ENCODE measurements at regions not wholly inside any gene's neighbourhood (a gene's known extent, or its start where the extent isn't known, plus 50 kb on each side); places are given as distances from the start of the nearest gene placed in this dataset.

DNA sequence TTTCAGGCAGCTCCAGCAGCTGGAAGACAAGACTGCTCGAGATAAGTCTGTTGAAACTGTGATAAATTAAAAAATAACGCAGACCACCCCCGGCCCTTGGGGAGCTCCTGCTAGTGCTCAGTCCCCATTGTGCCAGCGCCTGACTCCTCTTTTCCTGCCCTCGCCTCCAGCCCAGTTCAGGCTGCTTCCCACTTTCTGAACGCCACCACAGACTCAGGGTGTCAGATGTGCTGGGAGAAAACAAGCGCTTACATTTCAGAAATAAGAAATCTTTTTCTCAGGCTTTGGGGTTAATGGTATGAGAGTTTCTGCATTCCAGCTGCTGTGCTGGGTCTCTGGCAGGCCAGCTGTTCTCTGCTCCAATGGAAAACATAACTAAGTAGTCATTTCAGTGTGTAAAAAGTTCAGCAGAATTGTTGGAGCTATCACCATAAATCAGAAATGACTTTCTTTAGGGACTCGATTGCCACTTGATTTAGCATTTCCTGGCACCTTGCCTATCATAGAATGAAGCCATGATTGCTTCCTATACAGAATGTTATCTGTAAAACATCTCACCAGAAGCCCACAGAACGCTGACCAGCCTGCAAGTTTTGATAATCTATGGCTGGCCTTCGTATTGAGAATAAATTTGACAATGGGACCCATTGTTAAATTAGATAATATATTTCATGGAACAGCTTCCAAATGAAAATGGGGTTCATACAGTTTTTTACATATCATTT, 257.0 kb upstream of the ZNF32 start:
- Histone ChIP-seq H3K4me1 (peaks cover 0 to 20% (median 3%) of the 10 kb centered on the region in 4 donors), H3K27ac (peak overlapping the region; percentile 45 to 63 (median 60)), H3K9me3 (no peaks in the 10 kb centered on the region), H3K27me3 (no peaks in the 10 kb centered on the region), H3K4me3 (no peak overlapping the region), H3K36me3 (no peaks in the 10 kb centered on the region)
- 24 to 50% methylated on average over 4 to 10 of the region's 10 CpGs for WGBS, 2 donors (ENCODE audit: low coverage in 1 of 2)
- DNase-seq = no peak
- intact Hi-C loops (cut with DNase I; ENCODE audit: low total_unique reads) = no loop called here
- in situ Hi-C loops (cut with MboI; ENCODE audit: low pct_ligation_motif_present in 1 of 4, low pct_unique_long_range_greater_than_20kb in 1 of 4, low sequenced_read_pairs in 3 of 4) = no loop called here
- no peak for TF ChIP-seq POLR2A (IDR thresholded peaks at IDR 0.05)

DNA sequence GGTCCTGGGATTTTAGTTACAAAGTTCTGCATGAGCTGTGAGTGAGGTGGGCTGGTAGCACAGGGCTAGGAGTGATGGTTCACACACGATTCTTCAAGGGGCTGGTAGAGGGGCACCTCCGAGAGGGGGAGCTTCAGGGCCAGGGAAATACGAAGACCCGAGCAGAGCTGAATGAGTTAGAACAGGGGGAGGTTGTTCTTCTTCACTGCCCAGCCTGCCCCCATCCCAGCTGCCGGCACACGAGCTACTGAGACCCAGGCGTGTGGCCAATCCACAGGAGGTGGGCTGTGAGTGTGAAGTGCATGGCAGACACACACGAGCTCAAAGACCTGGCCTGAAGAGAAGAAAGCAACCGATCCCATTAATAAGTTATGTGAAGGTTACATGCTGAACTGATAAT, 256.2 kb upstream of the ZNF32 start:
- Histone ChIP-seq H3K27me3 (no peaks in the 10 kb centered on the region), H3K36me3 (no peaks in the 10 kb centered on the region), H3K9me3 (no peaks in the 10 kb centered on the region), H3K27ac (peak overlapping the region in 2 of 4 donors; percentile 2 to 14), H3K4me1 (peaks cover 0 to 15% (median 3%) of the 10 kb centered on the region in 4 donors), H3K4me3 (no peak overlapping the region)
- no peak for DNase-seq
- intact Hi-C loops (cut with DNase I; ENCODE audit: low total_unique reads) = no loop called here
- in situ Hi-C loops (cut with MboI; ENCODE audit: low pct_ligation_motif_present in 1 of 4, low pct_unique_long_range_greater_than_20kb in 1 of 4, low sequenced_read_pairs in 3 of 4) = no loop called here
- 58 to 67% methylated on average over 2 to 9 of the region's 9 CpGs for WGBS, 2 donors (ENCODE audit: low coverage in 1 of 2)
- TF ChIP-seq CTCF (IDR thresholded peaks at IDR 0.05) (no peak), POLR2A (IDR thresholded peaks at IDR 0.05) (no peak), POLR2AphosphoS5 (IDR thresholded peaks at IDR 0.05) (no peak), EP300 (IDR thresholded peaks at IDR 0.05; ENCODE audit: low read depth) (no peak)

GRCh38 chr10:43904301-43904700, 255.6 kb upstream of the ZNF32 start:
- no peak for TF ChIP-seq EP300 (IDR thresholded peaks at IDR 0.05; ENCODE audit: low read depth)
- no peaks in the 10 kb centered on the region for H3K9me3 ChIP-seq
- 91% methylated on average over 7 of the region's 7 CpGs; no CpG with 5 or more reads in 1 of the 2 donors for WGBS, 2 donors (ENCODE audit: low coverage in 1 of 2)
- H3K27ac ChIP-seq = peak overlapping the region in 1 of 4 donors; percentile 2
- H3K27me3 ChIP-seq = no peaks in the 10 kb centered on the region
- H3K4me3 ChIP-seq = no peak overlapping the region
- peaks cover 0 to 15% (median 3%) of the 10 kb centered on the region in 4 donors for H3K4me1 ChIP-seq
- H3K36me3 ChIP-seq = no peaks in the 10 kb centered on the region
- intact Hi-C loops (cut with DNase I; ENCODE audit: low total_unique reads) = no loop called here
- in situ Hi-C loops (cut with MboI; ENCODE audit: low pct_ligation_motif_present in 1 of 4, low pct_unique_long_range_greater_than_20kb in 1 of 4, low sequenced_read_pairs in 3 of 4) = no loop called here
- no peak for DNase-seq

- WGBS, 2 donors (ENCODE audit: low coverage in 1 of 2) = 81 to 100% methylated on average over 2 to 6 of the region's 7 CpGs
- Histone ChIP-seq H3K4me3 (no peak overlapping the region), H3K27ac (no peak overlapping the region), H3K27me3 (no peaks in the 10 kb centered on the region), H3K4me1 (peaks cover 0 to 15% (median 3%) of the 10 kb centered on the region in 4 donors), H3K36me3 (no peaks in the 10 kb centered on the region), H3K9me3 (no peaks in the 10 kb centered on the region)
- in situ Hi-C loops (cut with MboI; ENCODE audit: low pct_ligation_motif_present in 1 of 4, low pct_unique_long_range_greater_than_20kb in 1 of 4, low sequenced_read_pairs in 3 of 4) (no loop called here), intact Hi-C loops (cut with DNase I; ENCODE audit: low total_unique reads) (no loop called here)
- no peak for TF ChIP-seq EP300 (IDR thresholded peaks at IDR 0.05; ENCODE audit: low read depth)
- TF ChIP-seq CTCF (IDR thresholded peaks at IDR 0.05) = no peak
- no peak for TF ChIP-seq POLR2A (IDR thresholded peaks at IDR 0.05)
- TF ChIP-seq POLR2AphosphoS5 (IDR thresholded peaks at IDR 0.05) = no peak
- no peak for DNase-seq
Observed at GRCh38 chr10:43903451-43903850, 254.8 kb upstream of the ZNF32 start.

DNA sequence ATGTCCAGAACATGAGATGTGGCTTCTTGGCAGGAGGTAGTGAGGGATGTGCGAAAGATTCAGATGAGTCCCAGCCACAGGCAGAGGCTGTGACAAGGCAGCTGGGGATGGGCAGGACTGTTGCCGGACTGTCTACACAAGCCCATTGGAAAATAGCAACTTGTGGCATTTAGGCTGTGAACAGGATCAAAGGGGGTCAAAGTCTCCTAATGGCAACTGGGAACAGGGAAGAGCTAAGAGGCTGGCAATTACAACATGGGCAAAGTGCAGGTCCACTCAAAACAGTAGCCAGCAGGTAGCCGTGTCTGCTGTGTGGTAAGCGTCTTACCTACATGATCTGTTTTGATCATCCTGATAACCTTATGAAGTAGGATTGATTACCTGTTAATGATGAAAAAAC, 254.2 kb upstream of the ZNF32 start:
- DNase-seq = no peak
- Histone ChIP-seq H3K9me3 (no peaks in the 10 kb centered on the region), H3K27ac (no peak overlapping the region), H3K4me1 (peaks cover 0 to 15% (median 3%) of the 10 kb centered on the region in 4 donors), H3K27me3 (no peaks in the 10 kb centered on the region), H3K36me3 (no peaks in the 10 kb centered on the region), H3K4me3 (no peak overlapping the region)
- in situ Hi-C loops (cut with MboI; ENCODE audit: low pct_ligation_motif_present in 1 of 4, low pct_unique_long_range_greater_than_20kb in 1 of 4, low sequenced_read_pairs in 3 of 4) (no loop called here), intact Hi-C loops (cut with DNase I; ENCODE audit: low total_unique reads) (no loop called here)
- WGBS, 2 donors (ENCODE audit: low coverage in 1 of 2) = 49 to 79% methylated on average over 3 to 4 of the region's 4 CpGs
- TF ChIP-seq POLR2AphosphoS5 (IDR thresholded peaks at IDR 0.05) (no peak), EP300 (IDR thresholded peaks at IDR 0.05; ENCODE audit: low read depth) (no peak)

Data from transverse colon (tissue), 4 donors.